HEK293 (cell line): ENCODE measurements at regions not wholly inside any gene's neighbourhood (a gene's known extent, or its start where the extent isn't known, plus 50 kb on each side); places are given as distances from the start of the nearest gene placed in this dataset.

Experiments
- CTCF ChIA-PET: fragments of 350-600 bp; formaldehyde crosslinking; extraction: SDS; loops from one replicate; lab custom pipeline; 2021; ENCODE audit warnings: antibody characterized with exemption; lab: Yijun Ruan, JAX
- POLR2A ChIA-PET: fragments of 300-600 bp; formaldehyde crosslinking; extraction: SDS; loops from one replicate; lab custom pipeline; 2020; ENCODE audit warnings: antibody characterized with exemption, inconsistent platforms; lab: Yijun Ruan, JAX
- H3K27ac ChIP-seq: fragments of 200-500 bp; sonication (Bioruptor generic); 2 replicates; pipeline ENCODE4 v1.5.1; 2014; ENCODE audit warnings: low read depth, low read length, control low read depth, inconsistent platforms; ENCODE audit errors: extremely low read depth
- H3K36me3 ChIP-seq, 2 experiments: fragments of 200-500 bp in 1 of 2; sonication (Bioruptor generic) in 1 of 2; 1 replicate in 1 of 2; 2 replicates in 1 of 2; pipeline ENCODE4 v1.5.1; 2014 to 2017; ENCODE audit warnings: inconsistent platforms in 2 of 2, low read length in 2 of 2; ENCODE audit not compliant: control insufficient read depth in 2 of 2, insufficient read depth in 1 of 2
- H3K4me1 ChIP-seq: fragments of 200-500 bp; sonication (Bioruptor generic); 2 replicates; pipeline ENCODE4 v1.5.1; 2014; ENCODE audit warnings: mild to moderate bottlenecking, low read length, inconsistent platforms; ENCODE audit not compliant: control insufficient read depth, insufficient read depth
- H3K4me3 ChIP-seq: 2 replicates; pipeline ENCODE4 v1.5.1; 2011; ENCODE audit warnings: low read depth, mild to moderate bottlenecking, control low read depth, low read length, moderate library complexity
- H3K9me3 ChIP-seq: fragments of 200-500 bp; sonication (Bioruptor generic); 2 replicates; pipeline ENCODE4 v1.5.1; 2014; ENCODE audit warnings: low read depth, low read length, inconsistent platforms; ENCODE audit not compliant: control insufficient read depth, insufficient read depth
- GFI1B ChIP-seq: fragments of 450-650 bp; formaldehyde crosslinking; IDR thresholded peaks from 2 replicates; pipeline ENCODE4 v1.5.1; 2016; ENCODE audit warnings: missing biosample characterization, missing genetic modification characterization
- GLI4 ChIP-seq: fragments of 450-650 bp; formaldehyde crosslinking; IDR thresholded peaks from 2 replicates; pipeline ENCODE4 v1.5.1; 2016; ENCODE audit warnings: missing biosample characterization, missing genetic modification characterization
- KLF16 ChIP-seq: fragments of 450-650 bp; formaldehyde crosslinking; IDR thresholded peaks from 2 replicates; pipeline ENCODE4 v1.5.1; 2017; ENCODE audit warnings: missing biosample characterization, missing genetic modification characterization
- KLF9 ChIP-seq: fragments of 450-650 bp; formaldehyde crosslinking; IDR thresholded peaks from 2 replicates; pipeline ENCODE4 v1.5.1; 2016; ENCODE audit warnings: missing biosample characterization, missing genetic modification characterization, low read depth
- MEIS1 ChIP-seq: sonication (generic); formaldehyde crosslinking; IDR thresholded peaks from 2 replicates; pipeline ENCODE4 v1.8.1; 2022; ENCODE audit warnings: missing genetic modification reagents, mild to moderate bottlenecking, borderline replicate concordance
- OSR2 ChIP-seq: fragments of 450-650 bp; formaldehyde crosslinking; IDR thresholded peaks from 2 replicates; pipeline ENCODE4 v1.5.1; 2016; ENCODE audit warnings: missing biosample characterization, missing genetic modification characterization
- OVOL3 ChIP-seq: fragments of 450-650 bp; formaldehyde crosslinking; IDR thresholded peaks from 2 replicates; pipeline ENCODE4 v1.5.1; 2016; ENCODE audit warnings: missing biosample characterization, missing genetic modification characterization
- ZEB2 ChIP-seq: fragments of 450-650 bp; formaldehyde crosslinking; IDR thresholded peaks from 2 replicates; pipeline ENCODE4 v1.5.1; 2016; ENCODE audit warnings: missing biosample characterization, missing genetic modification characterization
- ZNF121 ChIP-seq: fragments of 450-650 bp; formaldehyde crosslinking; IDR thresholded peaks from 2 replicates; pipeline ENCODE4 v1.5.1; 2016; ENCODE audit warnings: missing biosample characterization, missing genetic modification characterization
- ZNF132 ChIP-seq: fragments of 450-650 bp; formaldehyde crosslinking; IDR thresholded peaks from 2 replicates; pipeline ENCODE4 v1.5.1; 2017; ENCODE audit warnings: missing biosample characterization, missing genetic modification characterization, borderline replicate concordance
- ZNF221 ChIP-seq: fragments of 450-650 bp; formaldehyde crosslinking; IDR thresholded peaks from 2 replicates; pipeline ENCODE4 v1.5.1; 2017; ENCODE audit warnings: missing biosample characterization, missing genetic modification characterization, borderline replicate concordance
- ZNF404 ChIP-seq: fragments of 450-650 bp; formaldehyde crosslinking; IDR thresholded peaks from 2 replicates; pipeline ENCODE4 v1.5.1; 2017; ENCODE audit warnings: missing biosample characterization, missing genetic modification characterization
- ZNF416 ChIP-seq: fragments of 450-650 bp; formaldehyde crosslinking; IDR thresholded peaks from 2 replicates; pipeline ENCODE4 v1.5.1; 2016; ENCODE audit warnings: missing biosample characterization, missing genetic modification characterization
- ZNF426 ChIP-seq: fragments of 450-650 bp; formaldehyde crosslinking; IDR thresholded peaks from 2 replicates; pipeline ENCODE4 v1.5.1; 2017; ENCODE audit warnings: missing biosample characterization, missing genetic modification characterization, mild to moderate bottlenecking, inconsistent platforms, moderate library complexity
- ZNF549 ChIP-seq: fragments of 450-650 bp; IDR thresholded peaks from 2 replicates; pipeline ENCODE4 v1.5.1; 2018; ENCODE audit warnings: missing biosample characterization, missing genetic modification characterization, mild to moderate bottlenecking, inconsistent platforms, moderate library complexity
- ZNF561 ChIP-seq: fragments of 450-650 bp; IDR thresholded peaks from 2 replicates; pipeline ENCODE4 v1.5.1; 2018; ENCODE audit warnings: missing biosample characterization, missing genetic modification characterization, borderline replicate concordance
- ZNF629 ChIP-seq: fragments of 450-650 bp; formaldehyde crosslinking; IDR thresholded peaks from 2 replicates; pipeline ENCODE4 v1.5.1; 2017; ENCODE audit warnings: missing biosample characterization, missing genetic modification characterization
- ZNF654 ChIP-seq: fragments of 450-650 bp; formaldehyde crosslinking; IDR thresholded peaks from 2 replicates; pipeline ENCODE4 v1.5.1; 2016; ENCODE audit warnings: low read depth, missing biosample characterization, missing genetic modification characterization
- ZNF658 ChIP-seq: fragments of 450-650 bp; formaldehyde crosslinking; IDR thresholded peaks from 2 replicates; pipeline ENCODE4; 2016; ENCODE audit warnings: missing biosample characterization, missing genetic modification characterization
- ZNF664 ChIP-seq: fragments of 450-650 bp; formaldehyde crosslinking; IDR thresholded peaks from 2 replicates; pipeline ENCODE4 v1.5.1; 2016; ENCODE audit warnings: missing biosample characterization, missing genetic modification characterization
- ZNF707 ChIP-seq: fragments of 450-650 bp; formaldehyde crosslinking; IDR thresholded peaks from 2 replicates; pipeline ENCODE4 v1.5.1; 2016; ENCODE audit warnings: missing biosample characterization, missing genetic modification characterization
- ZSCAN30 ChIP-seq: fragments of 450-650 bp; IDR thresholded peaks from 2 replicates; pipeline ENCODE4 v1.5.1; 2018; ENCODE audit warnings: missing biosample characterization, mild to moderate bottlenecking, missing genetic modification characterization, moderate library complexity
- TF ChIP-seq, protein P1 (sequence below): fragments of 450-650 bp; formaldehyde crosslinking; IDR thresholded peaks from 2 replicates; pipeline ENCODE4 v1.5.1; 2016; ENCODE audit warnings: missing biosample characterization, missing genetic modification characterization
- TF ChIP-seq, protein P2 (sequence below): fragments of 450-650 bp; formaldehyde crosslinking; conservative IDR thresholded peaks from 2 replicates; pipeline ENCODE4 v1.5.1; 2016; ENCODE audit warnings: low read depth, missing biosample characterization, missing genetic modification characterization
- TF ChIP-seq, protein P3 (sequence below): sonication (generic); formaldehyde crosslinking; IDR thresholded peaks from 2 replicates; pipeline ENCODE4 v1.8.1; 2022; ENCODE audit warnings: mild to moderate bottlenecking, moderate library complexity, missing genetic modification reagents

DNA sequence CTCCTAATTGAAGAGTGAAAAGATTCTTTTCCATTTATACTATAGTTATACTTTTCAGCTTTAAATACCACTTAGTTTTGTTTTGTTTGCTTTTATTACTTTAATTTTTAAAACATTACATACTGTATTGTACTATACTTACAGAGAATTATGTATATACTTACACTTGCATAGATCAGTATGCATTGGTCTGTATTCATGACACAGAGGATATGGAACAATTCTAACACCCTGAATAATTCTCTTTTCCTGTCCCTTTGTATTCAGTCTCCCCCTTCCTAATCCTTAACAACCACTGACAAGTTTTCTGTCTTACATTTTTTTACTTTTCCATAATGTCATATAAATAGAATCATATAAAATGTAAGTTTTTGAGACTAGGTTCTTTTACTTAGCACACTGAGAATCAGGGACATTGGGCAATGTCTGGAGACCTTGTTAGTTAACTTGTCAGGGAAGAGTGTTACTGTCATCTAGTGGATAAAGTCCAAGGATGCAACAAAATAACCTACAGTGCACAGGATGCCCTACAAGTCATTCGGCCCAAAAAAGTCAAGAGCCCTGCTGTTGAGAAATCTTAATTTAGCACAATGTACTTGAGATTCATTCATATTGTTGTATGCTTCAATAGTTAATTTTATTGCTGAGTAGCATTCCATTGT is 95.7 kb upstream of the MCTP2 start (continued):
- TF ChIP-seq, protein P1, sequence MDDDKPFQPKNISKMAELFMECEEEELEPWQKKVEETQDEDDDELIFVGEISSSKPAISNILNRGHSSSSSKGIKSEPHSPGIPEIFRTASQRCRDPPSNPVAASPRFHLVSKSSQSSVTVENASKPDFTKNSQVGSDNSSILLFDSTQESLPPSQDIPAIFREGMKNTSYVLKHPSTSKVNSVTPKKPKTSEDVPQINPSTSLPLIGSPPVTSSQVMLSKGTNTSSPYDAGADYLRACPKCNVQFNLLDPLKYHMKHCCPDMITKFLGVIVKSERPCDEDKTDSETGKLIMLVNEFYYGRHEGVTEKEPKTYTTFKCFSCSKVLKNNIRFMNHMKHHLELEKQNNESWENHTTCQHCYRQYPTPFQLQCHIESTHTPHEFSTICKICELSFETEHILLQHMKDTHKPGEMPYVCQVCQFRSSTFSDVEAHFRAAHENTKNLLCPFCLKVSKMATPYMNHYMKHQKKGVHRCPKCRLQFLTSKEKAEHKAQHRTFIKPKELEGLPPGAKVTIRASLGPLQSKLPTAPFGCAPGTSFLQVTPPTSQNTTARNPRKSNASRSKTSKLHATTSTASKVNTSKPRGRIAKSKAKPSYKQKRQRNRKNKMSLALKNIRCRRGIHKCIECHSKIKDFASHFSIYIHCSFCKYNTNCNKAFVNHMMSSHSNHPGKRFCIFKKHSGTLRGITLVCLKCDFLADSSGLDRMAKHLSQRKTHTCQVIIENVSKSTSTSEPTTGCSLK (tag by site-specific recombination) = no peak
- TF ChIP-seq GLI4 (tag by site-specific recombination) = no peak
- no peak for TF ChIP-seq GFI1B (tag by site-specific recombination)
- no peak for TF ChIP-seq ZSCAN30 (tag by site-specific recombination)

DNA sequence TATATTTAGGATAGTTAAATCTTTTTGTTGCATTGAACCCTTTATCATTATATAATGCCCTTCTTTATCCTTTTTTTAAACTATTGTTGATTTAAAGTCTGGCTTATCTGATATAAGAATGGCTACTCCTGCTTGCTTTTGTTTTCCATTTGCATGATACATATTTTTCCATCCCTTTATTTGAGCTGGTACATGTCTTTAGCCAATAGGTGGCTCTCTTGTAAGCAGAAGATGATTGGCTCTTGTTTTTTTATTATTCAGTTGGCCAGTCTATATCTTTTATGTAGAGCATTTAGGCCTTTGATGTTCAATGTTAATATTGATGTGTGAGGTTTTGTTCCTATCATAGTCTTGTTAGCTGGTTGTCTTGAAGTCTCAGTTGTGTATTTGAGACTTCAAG is 99.5 kb upstream of the MCTP2 start:
- Histone ChIP-seq H3K36me3 (no peaks in the 10 kb centered on the region), H3K9me3 (no peaks in the 10 kb centered on the region), H3K4me1 (no peaks in the 10 kb centered on the region), H3K4me3 (no peak overlapping the region), H3K27ac (no peak overlapping the region)
- ChIA-PET POLR2A (no interaction called here), CTCF (interaction anchor here (1.5 to 1.7 kb wide), 2 partner anchors 12 to 192 kb away, joined by 6 to 11 read pairs; no protein-coding TSS in a partner anchor)
- TF ChIP-seq ZNF132 (tag by site-specific recombination) (no peak), ZNF121 (tag by site-specific recombination) (no peak), GLI4 (tag by site-specific recombination) (no peak), ZNF426 (tag by site-specific recombination) (no peak), ZNF658 (no peak), ZEB2 (tag by site-specific recombination) (no peak), ZNF561 (no peak), ZNF404 (tag by site-specific recombination) (no peak), ZNF629 (tag by site-specific recombination) (no peak), ZNF664 (tag by site-specific recombination) (no peak), OSR2 (no peak), ZNF221 (tag by site-specific recombination) (no peak), ZNF549 (tag by site-specific recombination) (no peak)
- TF ChIP-seq, protein P2, sequence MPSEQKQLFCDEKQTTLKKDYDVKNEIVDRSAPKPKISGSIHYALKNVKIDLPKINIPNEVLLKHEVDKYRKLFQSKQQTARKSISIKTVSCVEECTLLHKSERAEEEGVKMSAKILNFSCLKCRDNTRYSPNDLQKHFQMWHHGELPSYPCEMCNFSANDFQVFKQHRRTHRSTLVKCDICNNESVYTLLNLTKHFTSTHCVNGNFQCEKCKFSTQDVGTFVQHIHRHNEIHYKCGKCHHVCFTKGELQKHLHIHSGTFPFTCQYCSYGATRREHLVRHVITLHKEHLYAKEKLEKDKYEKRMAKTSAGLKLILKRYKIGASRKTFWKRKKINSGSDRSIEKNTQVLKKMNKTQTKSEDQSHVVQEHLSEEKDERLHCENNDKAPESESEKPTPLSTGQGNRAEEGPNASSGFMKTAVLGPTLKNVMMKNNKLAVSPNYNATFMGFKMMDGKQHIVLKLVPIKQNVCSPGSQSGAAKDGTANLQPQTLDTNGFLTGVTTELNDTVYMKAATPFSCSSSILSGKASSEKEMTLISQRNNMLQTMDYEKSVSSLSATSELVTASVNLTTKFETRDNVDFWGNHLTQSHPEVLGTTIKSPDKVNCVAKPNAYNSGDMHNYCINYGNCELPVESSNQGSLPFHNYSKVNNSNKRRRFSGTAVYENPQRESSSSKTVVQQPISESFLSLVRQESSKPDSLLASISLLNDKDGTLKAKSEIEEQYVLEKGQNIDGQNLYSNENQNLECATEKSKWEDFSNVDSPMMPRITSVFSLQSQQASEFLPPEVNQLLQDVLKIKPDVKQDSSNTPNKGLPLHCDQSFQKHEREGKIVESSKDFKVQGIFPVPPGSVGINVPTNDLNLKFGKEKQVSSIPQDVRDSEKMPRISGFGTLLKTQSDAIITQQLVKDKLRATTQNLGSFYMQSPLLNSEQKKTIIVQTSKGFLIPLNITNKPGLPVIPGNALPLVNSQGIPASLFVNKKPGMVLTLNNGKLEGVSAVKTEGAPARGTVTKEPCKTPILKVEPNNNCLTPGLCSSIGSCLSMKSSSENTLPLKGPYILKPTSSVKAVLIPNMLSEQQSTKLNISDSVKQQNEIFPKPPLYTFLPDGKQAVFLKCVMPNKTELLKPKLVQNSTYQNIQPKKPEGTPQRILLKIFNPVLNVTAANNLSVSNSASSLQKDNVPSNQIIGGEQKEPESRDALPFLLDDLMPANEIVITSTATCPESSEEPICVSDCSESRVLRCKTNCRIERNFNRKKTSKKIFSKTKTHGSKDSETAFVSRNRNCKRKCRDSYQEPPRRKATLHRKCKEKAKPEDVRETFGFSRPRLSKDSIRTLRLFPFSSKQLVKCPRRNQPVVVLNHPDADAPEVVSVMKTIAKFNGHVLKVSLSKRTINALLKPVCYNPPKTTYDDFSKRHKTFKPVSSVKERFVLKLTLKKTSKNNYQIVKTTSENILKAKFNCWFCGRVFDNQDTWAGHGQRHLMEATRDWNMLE (tag by site-specific recombination) = no peak

DNA sequence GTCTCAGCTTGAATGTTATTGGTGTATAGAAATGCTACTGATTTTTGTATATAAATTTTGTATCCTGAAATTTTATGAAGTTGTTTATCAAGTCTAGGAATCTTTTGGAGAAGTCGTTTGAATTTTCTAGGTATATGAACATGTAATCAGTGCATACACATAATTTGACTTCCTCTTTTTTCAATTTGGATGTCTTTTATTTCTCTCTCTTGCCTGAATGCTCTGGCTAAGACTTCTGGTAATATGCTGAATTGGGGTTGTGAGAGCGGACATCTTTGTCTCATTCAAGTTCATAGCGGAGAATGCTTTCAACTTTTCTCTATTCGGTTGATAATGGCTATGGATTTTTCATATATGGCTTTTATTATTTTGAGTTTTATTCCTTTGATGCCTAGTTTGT is 100.9 kb upstream of the MCTP2 start:
- Histone ChIP-seq H3K4me1 (no peaks in the 10 kb centered on the region), H3K27ac (no peak overlapping the region), H3K36me3 (no peaks in the 10 kb centered on the region), H3K9me3 (no peaks in the 10 kb centered on the region), H3K4me3 (no peak overlapping the region)
- CTCF ChIA-PET = interaction anchor here (0.5 to 2.3 kb wide), 3 partner anchors 10 to 1114 kb away, joined by 3 to 18 read pairs (median 6); no protein-coding TSS in a partner anchor
- POLR2A ChIA-PET = no interaction called here
- TF ChIP-seq ZNF416 (no peak), KLF16 (tag by site-specific recombination) (no peak), ZSCAN30 (tag by site-specific recombination) (no peak), ZNF707 (tag by site-specific recombination) (no peak), ZNF654 (tag by site-specific recombination) (no peak), KLF9 (no peak), OVOL3 (tag by site-specific recombination) (no peak), MEIS1 (CRISPR knock-in tag) (no peak)
- TF ChIP-seq, protein P3, sequence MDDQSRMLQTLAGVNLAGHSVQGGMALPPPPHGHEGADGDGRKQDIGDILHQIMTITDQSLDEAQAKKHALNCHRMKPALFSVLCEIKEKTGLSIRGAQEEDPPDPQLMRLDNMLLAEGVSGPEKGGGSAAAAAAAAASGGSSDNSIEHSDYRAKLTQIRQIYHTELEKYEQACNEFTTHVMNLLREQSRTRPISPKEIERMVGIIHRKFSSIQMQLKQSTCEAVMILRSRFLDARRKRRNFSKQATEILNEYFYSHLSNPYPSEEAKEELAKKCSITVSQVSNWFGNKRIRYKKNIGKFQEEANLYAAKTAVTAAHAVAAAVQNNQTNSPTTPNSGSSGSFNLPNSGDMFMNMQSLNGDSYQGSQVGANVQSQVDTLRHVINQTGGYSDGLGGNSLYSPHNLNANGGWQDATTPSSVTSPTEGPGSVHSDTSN (CRISPR knock-in tag) = no peak
